SH-SY5Y (cell line): ENCODE measurements at regions not wholly inside any gene's neighbourhood (a gene's known extent, or its start where the extent isn't known, plus 50 kb on each side); places are given as distances from the start of the nearest gene placed in this dataset.

ENCODE experiments used
- GATA2 ChIP-seq: IDR thresholded peaks from 2 replicates; pipeline ENCODE4 v1.6.1; 2011; ENCODE audit warnings: mild to moderate bottlenecking, low read depth, low read length
- GATA3 ChIP-seq: IDR thresholded peaks from 2 replicates; pipeline ENCODE4 v1.6.1; 2011; ENCODE audit warnings: low read depth, mild to moderate bottlenecking, low read length, moderate library complexity

- no peak for TF ChIP-seq GATA2
- no peak for TF ChIP-seq GATA3
Measured at GRCh38 chr6:163844761-163845160, 430.2 kb downstream of the QKI start.
